ENCODE measurements at regions not wholly inside any gene's neighbourhood (a gene's known extent, or its start where the extent isn't known, plus 50 kb on each side); places are given as distances from the start of the nearest gene placed in this dataset.

GRCh38 chr12:73632661-73633060 is 905.0 kb upstream of the ATXN7L3B start:
- no peak for TF ChIP-seq CTCF (IDR thresholded peaks at IDR 0.05)
- no peak for TF ChIP-seq POLR2A (IDR thresholded peaks at IDR 0.05)

All from tibial nerve (tissue), 3 donors.